ENCODE measurements at regions not wholly inside any gene's neighbourhood (a gene's known extent, or its start where the extent isn't known, plus 50 kb on each side); places are given as distances from the start of the nearest gene placed in this dataset.

DNA sequence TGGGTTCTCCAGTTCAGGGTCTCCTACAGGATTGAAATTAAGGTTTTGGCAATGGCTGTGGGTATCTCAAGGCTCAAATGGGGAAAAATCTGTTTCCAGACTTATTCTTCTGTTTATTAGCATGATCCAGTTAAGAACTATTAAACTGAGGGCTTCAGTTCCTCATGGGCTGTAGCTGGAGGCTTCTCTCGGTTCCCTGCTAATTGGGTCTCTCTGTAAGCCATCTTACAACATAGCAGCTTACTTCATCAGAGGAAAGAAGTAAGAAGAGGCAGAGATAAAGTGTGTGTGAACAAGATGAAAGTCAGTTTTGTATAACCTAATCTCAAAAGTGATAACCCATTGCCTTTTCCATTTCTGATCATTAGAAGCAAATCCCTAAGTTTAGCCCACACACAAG lies 391.9 kb downstream of the PSAT1 start:
- TF ChIP-seq EZH2 (optimal IDR thresholded peaks at IDR 0.05; ENCODE audit: low read depth, low read length) = no peak
- TF ChIP-seq, protein P1, sequence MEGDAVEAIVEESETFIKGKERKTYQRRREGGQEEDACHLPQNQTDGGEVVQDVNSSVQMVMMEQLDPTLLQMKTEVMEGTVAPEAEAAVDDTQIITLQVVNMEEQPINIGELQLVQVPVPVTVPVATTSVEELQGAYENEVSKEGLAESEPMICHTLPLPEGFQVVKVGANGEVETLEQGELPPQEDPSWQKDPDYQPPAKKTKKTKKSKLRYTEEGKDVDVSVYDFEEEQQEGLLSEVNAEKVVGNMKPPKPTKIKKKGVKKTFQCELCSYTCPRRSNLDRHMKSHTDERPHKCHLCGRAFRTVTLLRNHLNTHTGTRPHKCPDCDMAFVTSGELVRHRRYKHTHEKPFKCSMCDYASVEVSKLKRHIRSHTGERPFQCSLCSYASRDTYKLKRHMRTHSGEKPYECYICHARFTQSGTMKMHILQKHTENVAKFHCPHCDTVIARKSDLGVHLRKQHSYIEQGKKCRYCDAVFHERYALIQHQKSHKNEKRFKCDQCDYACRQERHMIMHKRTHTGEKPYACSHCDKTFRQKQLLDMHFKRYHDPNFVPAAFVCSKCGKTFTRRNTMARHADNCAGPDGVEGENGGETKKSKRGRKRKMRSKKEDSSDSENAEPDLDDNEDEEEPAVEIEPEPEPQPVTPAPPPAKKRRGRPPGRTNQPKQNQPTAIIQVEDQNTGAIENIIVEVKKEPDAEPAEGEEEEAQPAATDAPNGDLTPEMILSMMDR (IDR thresholded peaks at IDR 0.05; ENCODE audit: low read length) = no peak
